Hippocampal formation (tissue), 2 donors: ENCODE measurements at regions not wholly inside any gene's neighbourhood (a gene's known extent, or its start where the extent isn't known, plus 50 kb on each side); places are given as distances from the start of the nearest gene placed in this dataset.
A peak's percentile ranks its signal among the peaks of the same experiment; 100 is the strongest.

Experiments
- DNase-seq, 2 donors: peaks; one replicate each; lab custom pipeline; 2025; lab: John Stamatoyannopoulos, UW

GRCh38 chr13:97797553-97797952, 155.9 kb upstream of the IPO5 start:
- DNase-seq: no peak

GRCh38 chr13:97798171-97798821, 155.2 kb upstream of the IPO5 start:
- peak in 1 of 2 donors; percentile 4 for DNase-seq

GRCh38 chr13:97798836-97799235, 154.6 kb upstream of the IPO5 start:
- no peak for DNase-seq

GRCh38 chr13:97802213-97802612, 151.3 kb upstream of the IPO5 start:
- DNase-seq: no peak

GRCh38 chr13:97809576-97809975, 143.9 kb upstream of the IPO5 start:
- no peak for DNase-seq

GRCh38 chr13:97810152-97810551, 143.3 kb upstream of the IPO5 start:
- peak in 1 of 2 donors; percentile 36 for DNase-seq

- DNase-seq: no peak
Measured at GRCh38 chr13:97822377-97822776, 131.1 kb upstream of the IPO5 start.

GRCh38 chr13:97826421-97827012, 127.0 kb upstream of the IPO5 start:
- no peak for DNase-seq

GRCh38 chr13:97834250-97834649, 119.2 kb upstream of the IPO5 start:
- peak in 1 of 2 donors; percentile 8 for DNase-seq

GRCh38 chr13:97843189-97843588, 110.3 kb upstream of the IPO5 start:
- DNase-seq: no peak

GRCh38 chr13:97844151-97844550, 109.3 kb upstream of the IPO5 start:
- no peak for DNase-seq

- DNase-seq: no peak
Measured at GRCh38 chr13:97848886-97849285, 104.6 kb upstream of the IPO5 start.

GRCh38 chr13:97849305-97849704, 104.2 kb upstream of the IPO5 start:
- DNase-seq: no peak

- no peak for DNase-seq
Measured at GRCh38 chr13:97851269-97851668, 102.2 kb upstream of the IPO5 start.

- DNase-seq: no peak
Measured at GRCh38 chr13:97852181-97852874, 101.1 kb upstream of the IPO5 start.

- DNase-seq: no peak
Measured at GRCh38 chr13:97853550-97853949, 99.9 kb upstream of the IPO5 start.

- DNase-seq: peak; percentile 14 to 79
Measured at GRCh38 chr13:97855570-97856303, 97.7 kb upstream of the IPO5 start.

GRCh38 chr13:97856304-97856675, 97.2 kb upstream of the IPO5 start:
- DNase-seq: no peak

- DNase-seq: no peak
Measured at GRCh38 chr13:97858161-97858560, 95.3 kb upstream of the IPO5 start.

- no peak for DNase-seq
Measured at GRCh38 chr13:97866346-97866745, 87.1 kb upstream of the IPO5 start.

GRCh38 chr13:97866751-97867150, 86.7 kb upstream of the IPO5 start:
- DNase-seq: no peak

GRCh38 chr13:97873398-97873797, 80.1 kb upstream of the IPO5 start:
- no peak for DNase-seq

- no peak for DNase-seq
Measured at GRCh38 chr13:97875218-97875617, 78.3 kb upstream of the IPO5 start.
